ENCODE measurements at regions not wholly inside any gene's neighbourhood (a gene's known extent, or its start where the extent isn't known, plus 50 kb on each side); places are given as distances from the start of the nearest gene placed in this dataset.

DNA sequence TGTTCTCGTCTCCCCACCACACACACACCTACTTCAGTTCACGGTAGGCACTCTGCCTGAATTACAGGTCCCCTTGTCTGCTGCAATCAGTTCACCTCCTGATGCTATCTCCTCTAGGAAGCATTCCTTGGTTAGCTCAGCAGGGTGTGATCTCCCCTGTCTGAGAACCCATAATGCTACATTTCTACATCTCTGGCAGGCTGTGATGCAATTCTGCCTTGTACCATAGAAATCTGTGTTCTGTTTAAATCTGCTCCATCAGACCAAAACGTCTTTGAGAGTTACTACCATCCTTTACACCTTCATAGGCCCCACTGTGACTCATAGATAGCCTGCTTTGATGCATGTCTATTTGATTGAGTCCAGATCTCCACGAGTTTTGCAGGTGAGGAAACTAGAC lies 103.9 kb downstream of the TTC32 start:
- H3K27me3 Mint-ChIP-seq (ENCODE audit: low read depth), result peaks cover 3% of the 10 kb centered on the region; the same call in 1 of the 2 replicates
- H2BK15ac ChIP-seq (ENCODE audit: low read depth, low read length), result no peak overlapping the region
- H3K9me3 Mint-ChIP-seq, result no peaks in the 10 kb centered on the region
- no peaks in the 10 kb centered on the region for H3K79me1 ChIP-seq (ENCODE audit: insufficient read depth, low read depth, low read length, poor library complexity, severe bottlenecking)
- no peak overlapping the region for H3K23ac ChIP-seq (ENCODE audit: insufficient read length, low read depth, low read length)
- no peak overlapping the region for H2AFZ ChIP-seq (ENCODE audit: low read length)
- H3K27ac ChIP-seq (ENCODE audit: insufficient read length, low read depth, low read length), result no peak overlapping the region
- H3K9me3 ChIP-seq (ENCODE audit: control insufficient read depth, low read depth, low read length), result no peaks in the 10 kb centered on the region
- no peak overlapping the region for H3K4me3 Mint-ChIP-seq
- DNase-seq, result no peak
- no peak overlapping the region for H3T11ph ChIP-seq (ENCODE audit: low read length)
- no peak overlapping the region for H4K8ac ChIP-seq (replicated peaks; ENCODE audit: insufficient read length, low read depth, low read length)
- no peak overlapping the region for H4K5ac ChIP-seq (ENCODE audit: insufficient read length, low read depth, low read length)
- H3K56ac ChIP-seq (ENCODE audit: insufficient read length, low read depth, low read length), result no peak overlapping the region
- no peak overlapping the region for H4K91ac ChIP-seq (ENCODE audit: insufficient read length, low read depth, low read length)
- H3K14ac ChIP-seq (ENCODE audit: insufficient read depth, low read length), result no peak overlapping the region
- TF ChIP-seq CTCF (conservative IDR thresholded peaks at IDR 0.05), result no peak
- no peak overlapping the region for H2AK5ac ChIP-seq (ENCODE audit: insufficient read length, low read length)
- H3K27ac Mint-ChIP-seq, result no peak overlapping the region
- H3K18ac ChIP-seq (ENCODE audit: insufficient read length, low read depth, low read length), result no peak overlapping the region
- no peak overlapping the region for H3K4me2 ChIP-seq (ENCODE audit: insufficient read depth, insufficient read length, low read length)
- H3K27me3 ChIP-seq (ENCODE audit: insufficient read depth, low read length), result no peaks in the 10 kb centered on the region
- H2BK5ac ChIP-seq (ENCODE audit: insufficient read length, low read length), result no peak overlapping the region
- H2BK120ac ChIP-seq (ENCODE audit: low read depth, low read length, poor library complexity, severe bottlenecking), result no peak overlapping the region
- no peak overlapping the region for H2BK20ac ChIP-seq (ENCODE audit: low read depth, low read length, poor library complexity, severe bottlenecking)
- H3K79me2 ChIP-seq (ENCODE audit: insufficient read depth, low read length), result no peaks in the 10 kb centered on the region
- no peaks in the 10 kb centered on the region for H3K4me1 ChIP-seq (ENCODE audit: insufficient read depth, low read length)
- peaks cover 0 to 6% of the 10 kb centered on the region in 2 experiments; a peak in 3 of 4 replicates for H3K4me1 Mint-ChIP-seq
- no peaks in the 10 kb centered on the region for H3K23me2 ChIP-seq (ENCODE audit: insufficient read length, low read depth, low read length, poor library complexity, severe bottlenecking)
- H3K9ac ChIP-seq (ENCODE audit: extremely low read depth, insufficient read length, low read length), result no peak overlapping the region
- no peaks in the 10 kb centered on the region for H3K36me3 Mint-ChIP-seq (ENCODE audit: insufficient read depth in 1 of 3, low read depth in 3 of 3)
- no peak overlapping the region for H2BK12ac ChIP-seq (ENCODE audit: insufficient read length, low read depth, low read length)
- WGBS (ENCODE audit: extremely low coverage, insufficient read length, low lambda C conversion rate), result no CpG with 5 or more reads among the region's 4 CpGs
- no peaks in the 10 kb centered on the region for H4K20me1 ChIP-seq (ENCODE audit: control insufficient read depth, insufficient read depth, insufficient read length)
- H3K4ac ChIP-seq (ENCODE audit: low read depth, low read length), result no peak overlapping the region

Measured in H9 (cell line).